EL (cell line): ENCODE measurements at regions not wholly inside any gene's neighbourhood (a gene's known extent, or its start where the extent isn't known, plus 50 kb on each side); places are given as distances from the start of the nearest gene placed in this dataset.

ENCODE experiments used
- DNase-seq: peaks from one replicate; pipeline ENCODE4 v3.0.0-alpha.2; 2016

DNA sequence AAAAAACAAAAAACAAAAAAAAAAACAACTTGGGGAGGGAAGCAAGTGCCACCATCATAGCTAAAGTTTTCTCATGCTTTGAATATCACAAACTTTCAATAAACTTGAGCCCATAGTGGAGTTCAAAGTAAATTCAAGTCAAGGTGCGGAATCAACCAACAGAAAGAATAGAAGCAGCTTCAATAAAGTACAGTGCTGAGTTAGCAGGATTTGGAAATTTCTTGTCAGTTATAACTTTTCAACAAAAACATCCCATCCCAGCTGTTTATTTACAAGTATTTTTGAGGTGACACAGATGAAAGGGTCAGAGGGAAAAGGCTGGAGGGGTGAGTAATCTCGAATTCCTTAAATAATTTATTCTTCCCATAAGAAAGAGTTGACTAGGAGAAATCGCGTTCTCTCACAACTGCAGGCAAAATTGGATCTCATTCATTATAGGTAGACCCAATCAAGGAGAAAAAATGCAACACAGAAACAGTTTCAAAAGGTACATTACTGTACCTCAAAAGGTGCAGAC lies 477.4 kb upstream of the RASGRP1 start:
- DNase-seq, result peak; percentile 26

DNA sequence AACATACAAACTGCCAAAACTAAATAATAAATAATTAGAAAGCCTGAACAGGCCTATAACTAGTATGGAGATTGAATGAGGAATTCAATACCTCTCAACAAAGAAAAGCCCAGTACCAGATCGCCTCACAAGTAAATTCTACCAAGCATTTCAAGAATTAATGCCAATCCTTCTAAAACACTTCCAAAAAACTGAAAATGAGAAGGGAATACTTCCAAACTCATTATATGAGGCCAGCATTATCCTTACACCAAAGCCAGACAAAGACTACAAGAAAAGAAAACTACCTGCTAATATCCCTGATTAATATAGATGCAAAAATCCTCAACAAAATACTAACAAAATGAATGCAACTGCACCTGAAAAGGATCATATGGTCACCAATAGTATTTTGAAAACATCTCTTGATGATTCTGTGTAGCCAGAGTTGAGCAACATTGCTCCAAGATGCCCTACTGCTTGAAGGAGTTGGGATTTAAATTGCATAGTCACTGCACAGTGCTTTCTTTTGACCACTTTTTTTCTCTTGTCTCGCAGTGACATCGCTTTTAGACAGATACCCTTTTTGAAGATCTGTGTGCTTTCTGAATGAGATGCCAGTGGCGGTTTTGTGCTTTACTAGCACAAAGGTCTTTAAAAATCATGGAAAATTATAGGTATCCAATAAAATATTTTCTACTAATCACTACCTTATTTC lies 487.2 kb upstream of the RASGRP1 start:
- DNase-seq, result no peak

DNA sequence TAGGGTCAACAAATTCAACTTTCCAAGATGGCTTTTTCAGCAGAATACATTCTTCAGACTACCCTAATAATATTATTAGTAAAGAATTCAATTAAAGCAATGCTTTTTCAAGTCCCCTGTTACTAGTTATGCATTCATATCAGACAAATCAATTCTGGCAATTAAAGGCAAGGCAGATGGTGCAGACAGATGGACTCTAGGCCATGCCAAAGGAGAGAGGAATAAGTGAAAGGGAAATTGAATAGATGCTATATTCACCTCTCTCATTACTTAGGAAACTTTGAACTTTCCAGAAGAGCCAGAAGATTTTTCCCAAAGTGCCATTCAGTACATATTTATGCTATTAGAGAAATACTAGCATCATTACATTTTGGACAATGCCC lies 487.7 kb upstream of the RASGRP1 start:
- no peak for DNase-seq

DNA sequence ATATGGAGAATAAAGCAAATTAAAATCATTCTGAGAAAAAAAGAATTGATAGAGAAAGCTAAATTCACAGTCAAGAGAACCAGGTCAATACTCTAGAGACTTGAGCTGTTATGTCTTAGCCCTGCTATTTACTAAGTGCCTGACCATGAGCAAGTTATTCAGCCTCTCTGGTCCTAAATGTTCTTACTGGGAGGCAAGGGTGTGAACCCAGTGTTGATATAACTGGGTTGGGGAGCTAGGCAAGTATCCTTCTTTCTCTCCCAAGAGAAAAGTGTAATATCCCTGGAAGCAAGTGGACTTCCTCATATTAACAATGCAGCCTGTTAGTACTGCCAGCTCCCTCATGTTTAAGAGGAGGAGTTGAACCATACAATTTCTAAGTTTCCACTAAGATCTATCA lies 488.9 kb upstream of the RASGRP1 start:
- DNase-seq, result no peak

DNA sequence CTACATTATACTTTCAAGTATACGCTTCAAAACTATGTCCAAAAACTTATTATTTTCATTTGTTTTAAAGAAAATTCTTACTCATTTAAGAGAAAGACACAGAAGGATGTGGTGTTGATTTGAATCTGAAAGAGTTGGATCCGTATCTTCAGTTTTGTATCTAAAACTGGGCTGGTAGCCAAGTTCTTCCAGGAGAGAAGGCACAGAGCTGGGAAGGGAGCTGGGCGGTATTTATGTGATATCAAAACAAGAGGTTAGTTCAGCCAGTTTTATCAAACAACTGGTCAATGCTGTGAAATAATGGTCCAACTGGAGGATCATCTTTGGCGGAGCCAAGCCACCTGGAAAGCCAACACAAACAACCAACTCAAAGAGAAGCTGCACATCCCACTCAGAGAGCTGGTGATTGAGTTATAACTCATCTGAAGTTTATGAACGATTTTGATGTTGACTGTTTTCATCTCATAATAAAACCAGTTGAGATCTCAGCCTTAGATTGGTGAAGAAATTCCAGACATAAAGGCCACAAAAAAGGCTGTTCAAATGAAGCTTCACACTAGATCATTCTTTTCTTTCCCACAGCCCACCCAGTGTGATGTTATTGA lies 489.6 kb upstream of the RASGRP1 start:
- no peak for DNase-seq

DNA sequence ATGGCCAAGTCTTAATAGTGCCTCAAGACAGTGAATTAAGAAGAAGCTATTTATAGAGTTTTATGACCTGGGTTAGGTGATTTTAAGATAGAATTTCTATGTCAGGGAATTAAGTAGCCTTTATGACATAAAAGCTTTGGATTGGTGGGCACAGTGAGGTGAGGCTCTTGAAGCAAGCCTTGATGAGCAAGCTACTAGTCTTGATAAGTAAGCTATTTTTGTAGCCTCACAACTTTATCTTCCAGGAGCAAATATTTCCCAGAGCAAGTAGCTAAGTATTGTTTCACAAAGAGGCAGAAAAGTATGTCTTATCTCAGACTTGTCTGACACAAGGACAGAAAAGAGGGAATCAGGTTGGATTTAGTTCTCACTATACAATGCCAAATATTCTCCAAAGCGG lies 491.7 kb upstream of the RASGRP1 start:
- DNase-seq, result no peak

DNA sequence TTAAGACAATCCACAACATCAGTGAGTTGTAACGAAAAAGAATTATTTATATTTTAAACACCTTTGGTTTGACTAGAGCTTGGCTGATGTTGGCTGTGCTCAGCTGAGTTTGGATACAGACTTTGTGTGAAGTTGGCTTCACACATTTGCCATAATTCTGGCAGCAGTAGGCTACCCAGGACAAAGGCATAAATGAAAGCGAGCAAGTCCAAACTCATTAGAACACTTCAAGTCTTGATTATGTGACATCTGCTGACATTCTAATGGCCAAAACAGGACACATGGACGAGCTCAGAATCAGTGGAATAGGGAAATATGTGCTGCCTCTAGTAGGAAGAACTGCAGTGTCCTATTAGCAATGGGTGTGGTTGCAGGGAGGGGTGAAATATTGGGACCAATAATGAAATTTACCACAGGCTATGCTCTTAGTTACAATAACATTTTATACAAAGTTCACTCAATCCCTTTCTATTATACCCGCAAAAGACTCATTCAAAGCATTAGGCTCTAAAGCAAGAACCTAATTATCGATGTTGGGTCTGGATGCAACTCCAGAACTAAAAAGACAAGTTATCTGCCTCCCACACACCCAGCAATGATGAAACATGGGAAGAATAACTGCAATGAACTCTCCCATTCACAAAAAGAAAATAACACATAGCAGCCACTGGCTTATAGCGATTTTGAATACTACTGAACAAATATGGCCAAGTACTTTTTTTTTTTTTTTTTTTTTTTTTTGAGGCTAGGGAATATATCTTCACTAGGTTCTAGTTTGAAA lies 493.9 kb upstream of the RASGRP1 start:
- DNase-seq, result no peak

DNA sequence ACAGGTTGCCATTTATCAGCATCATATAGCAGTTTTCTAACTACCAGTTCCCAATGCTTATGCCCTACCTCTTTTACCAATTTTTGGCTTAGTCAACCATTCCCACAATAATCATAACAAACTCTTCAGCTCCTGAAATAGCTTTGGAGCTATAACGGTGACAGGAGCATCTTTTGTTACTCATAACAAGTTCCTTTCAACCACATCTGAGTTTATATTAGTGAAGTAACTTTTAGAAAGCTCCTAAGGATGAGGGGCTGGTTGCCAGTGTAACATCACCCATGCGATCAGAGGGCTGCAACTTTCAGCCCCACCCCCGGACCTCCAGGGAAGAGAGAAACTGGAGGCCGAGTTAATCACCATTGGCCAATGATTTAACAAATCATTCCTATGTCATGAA lies 495.3 kb upstream of the RASGRP1 start:
- no peak for DNase-seq

DNA sequence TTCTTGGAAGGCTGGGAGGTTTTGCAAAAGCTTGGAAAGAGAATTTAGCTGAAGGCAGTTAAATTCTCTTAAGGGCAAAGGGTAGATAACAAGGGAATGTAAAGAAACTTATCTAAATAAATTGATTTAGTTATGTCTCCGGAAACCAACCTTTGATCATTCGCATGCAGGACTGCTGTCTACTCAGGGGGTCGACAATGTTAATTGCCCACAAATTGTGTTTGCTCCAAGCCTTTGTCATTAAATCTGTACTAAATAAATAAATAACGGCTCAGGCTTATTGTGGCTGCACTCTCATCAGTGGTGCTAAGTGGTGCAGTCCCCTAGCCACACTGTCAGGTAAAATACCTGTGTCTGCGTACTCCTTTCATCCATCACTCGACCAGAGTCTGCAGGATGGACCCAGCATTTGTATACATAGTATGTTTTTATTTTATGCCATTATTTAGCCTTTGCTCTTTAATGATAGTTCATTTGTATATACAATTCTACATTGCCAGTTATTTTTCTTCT lies 497.4 kb upstream of the RASGRP1 start:
- DNase-seq, result no peak

DNA sequence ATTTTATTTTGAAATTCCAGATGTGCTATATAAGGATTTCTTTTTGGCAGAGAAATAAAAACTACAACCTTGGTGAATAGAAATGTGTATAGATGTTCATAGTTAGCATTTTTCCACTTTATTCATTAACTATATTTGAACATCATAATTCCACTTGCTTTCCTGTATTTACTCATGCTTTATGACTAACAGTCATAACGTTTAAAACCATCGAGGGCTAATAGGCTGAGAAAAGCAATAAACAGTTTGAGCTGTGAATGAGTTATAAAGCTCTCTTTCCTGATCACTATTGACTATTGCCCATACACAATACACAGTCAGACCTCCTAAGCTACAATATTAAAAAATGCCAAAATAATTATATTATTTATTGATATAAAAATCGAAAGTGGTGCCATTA lies 502.1 kb upstream of the RASGRP1 start:
- no peak for DNase-seq

DNA sequence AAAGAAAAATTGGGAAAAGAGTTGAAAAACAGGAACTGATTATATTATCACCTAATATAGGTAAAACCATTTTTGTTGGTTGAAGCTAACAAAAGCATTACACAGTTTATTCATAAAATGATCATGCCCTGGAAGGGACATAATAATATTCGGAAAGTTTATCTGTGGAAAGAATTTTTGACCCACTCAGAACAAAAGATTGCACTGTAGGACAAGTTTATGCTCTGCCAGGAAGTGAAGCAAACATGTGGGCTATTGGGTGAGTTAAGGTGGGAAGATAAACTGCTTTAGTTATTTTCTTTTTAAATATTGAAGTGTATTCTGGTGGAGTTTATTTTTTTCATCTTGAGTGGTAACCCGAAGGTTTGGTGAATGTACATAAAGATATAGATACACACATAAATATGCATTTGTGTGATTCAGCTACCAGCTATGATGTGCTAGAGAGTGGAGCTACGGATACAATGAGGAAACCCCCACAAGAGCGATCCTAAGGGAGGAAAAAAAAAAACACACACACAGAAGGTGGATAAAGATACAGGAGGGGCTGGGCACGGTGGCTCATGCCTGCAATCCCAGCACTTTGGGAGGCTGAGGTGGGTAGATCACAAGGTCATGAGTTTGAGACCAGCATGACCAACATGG lies 506.4 kb upstream of the THBS1 start:
- no peak for DNase-seq

DNA sequence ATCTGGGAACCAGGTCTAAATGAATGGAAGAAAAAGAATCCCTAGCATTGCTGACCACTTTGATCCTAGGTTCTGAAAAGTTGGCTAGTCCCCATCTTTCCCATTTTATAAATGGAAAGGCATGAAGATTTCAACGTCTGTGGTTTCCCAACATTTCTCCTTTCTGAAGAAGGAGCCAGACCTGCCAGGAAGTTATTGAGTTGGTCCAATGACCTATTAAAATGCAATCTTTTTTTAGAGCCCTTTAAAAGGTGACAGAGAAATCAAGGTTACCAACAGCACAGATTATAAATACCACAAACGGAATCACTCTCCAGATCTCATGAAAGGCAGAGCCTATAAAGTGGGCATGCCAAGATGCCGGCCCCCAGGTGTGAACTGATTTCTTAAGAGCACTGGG lies 505.6 kb upstream of the THBS1 start:
- DNase-seq, result peak; percentile 15

DNA sequence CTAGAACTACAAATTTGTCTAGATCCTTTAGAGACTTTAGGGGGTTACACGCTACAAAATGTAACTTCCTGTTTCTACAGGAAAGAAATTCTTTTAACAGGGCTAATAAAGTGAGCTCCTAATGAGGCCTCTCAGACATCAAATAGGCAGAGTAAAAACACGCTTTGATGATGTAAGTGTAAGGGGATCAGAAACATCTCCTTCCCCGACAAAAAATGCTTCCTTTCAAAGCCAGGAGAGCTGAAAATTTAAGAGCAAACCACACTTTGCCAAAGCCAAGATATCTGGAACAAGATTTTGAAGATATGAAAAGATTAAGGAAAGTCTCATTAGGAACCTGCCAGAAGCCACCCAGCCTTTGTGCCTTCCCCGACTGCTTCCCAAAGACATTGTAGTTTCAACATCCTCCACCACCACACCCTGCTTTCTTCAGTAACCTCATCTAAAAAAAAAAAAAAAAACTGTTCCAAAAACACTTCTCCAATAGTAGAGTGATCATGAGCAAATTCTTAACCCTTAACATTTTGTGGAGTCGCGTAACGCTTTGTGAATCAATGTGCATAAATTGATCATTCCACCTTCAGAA lies 505.0 kb upstream of the THBS1 start:
- DNase-seq, result peak; percentile 3

DNA sequence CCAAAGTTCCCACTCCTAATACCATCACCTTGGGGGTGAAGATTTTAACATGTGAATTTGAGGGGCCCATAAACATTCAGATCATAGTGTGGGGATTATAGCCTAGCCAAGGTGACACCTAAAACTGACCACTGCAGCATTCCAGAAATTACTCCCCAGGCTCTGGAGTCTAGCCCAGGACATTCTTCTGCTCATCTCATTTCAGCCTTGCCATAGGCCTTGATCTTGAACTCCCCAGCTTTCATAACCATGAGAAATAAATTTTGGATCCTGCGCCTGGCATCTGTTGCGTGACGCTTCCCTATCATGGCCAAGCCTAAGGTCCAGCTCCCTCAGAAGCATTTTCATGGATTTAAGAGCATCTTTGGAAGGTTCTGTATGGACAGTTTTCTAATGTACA lies 502.9 kb upstream of the THBS1 start:
- DNase-seq, result peak; percentile 50

DNA sequence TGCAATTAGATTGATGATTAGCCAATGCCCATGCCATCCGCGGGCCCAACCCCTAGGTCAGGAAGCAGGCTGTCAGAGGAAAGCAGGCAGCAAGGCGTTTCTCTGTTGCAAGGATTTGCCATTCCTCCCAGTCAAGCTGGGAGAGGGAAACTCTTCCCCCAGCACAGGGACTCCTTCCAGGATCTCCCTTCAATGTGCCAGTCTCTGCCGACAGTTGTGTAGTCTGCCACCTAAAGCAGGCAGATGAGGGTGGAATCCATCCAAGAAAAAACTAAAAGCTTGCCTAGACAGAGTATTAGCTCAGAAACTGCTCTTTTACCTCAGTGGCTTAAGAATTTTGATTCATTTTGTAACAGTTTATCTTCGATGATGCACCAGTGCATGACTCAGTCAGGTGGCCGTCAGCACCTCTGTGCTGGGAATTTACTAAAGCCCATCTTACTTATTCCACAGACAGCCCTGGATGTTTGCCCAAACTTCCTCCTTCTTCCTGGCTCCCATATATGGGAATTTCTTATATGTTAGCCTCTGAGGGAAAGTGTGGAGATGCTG lies 501.5 kb upstream of the THBS1 start:
- peak; percentile 80 for DNase-seq

DNA sequence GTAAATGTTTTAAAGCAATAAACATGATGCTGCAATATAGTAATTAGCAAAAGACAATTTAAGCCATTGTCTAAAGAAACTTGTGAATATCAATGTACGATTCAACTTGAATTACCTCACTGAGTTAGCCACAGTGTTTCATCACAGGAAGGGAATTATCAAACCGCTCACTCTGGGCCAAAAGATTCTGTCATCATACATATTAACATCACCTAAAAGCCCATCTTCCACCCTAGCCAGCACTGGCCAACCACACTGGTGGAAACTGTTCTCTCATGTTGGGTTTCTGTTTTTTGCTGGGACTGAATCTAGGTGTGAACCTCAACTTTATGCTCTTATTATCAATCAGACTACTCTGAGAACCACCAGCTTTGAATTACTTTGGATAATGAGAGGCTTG lies 497.7 kb upstream of the THBS1 start:
- no peak for DNase-seq

DNA sequence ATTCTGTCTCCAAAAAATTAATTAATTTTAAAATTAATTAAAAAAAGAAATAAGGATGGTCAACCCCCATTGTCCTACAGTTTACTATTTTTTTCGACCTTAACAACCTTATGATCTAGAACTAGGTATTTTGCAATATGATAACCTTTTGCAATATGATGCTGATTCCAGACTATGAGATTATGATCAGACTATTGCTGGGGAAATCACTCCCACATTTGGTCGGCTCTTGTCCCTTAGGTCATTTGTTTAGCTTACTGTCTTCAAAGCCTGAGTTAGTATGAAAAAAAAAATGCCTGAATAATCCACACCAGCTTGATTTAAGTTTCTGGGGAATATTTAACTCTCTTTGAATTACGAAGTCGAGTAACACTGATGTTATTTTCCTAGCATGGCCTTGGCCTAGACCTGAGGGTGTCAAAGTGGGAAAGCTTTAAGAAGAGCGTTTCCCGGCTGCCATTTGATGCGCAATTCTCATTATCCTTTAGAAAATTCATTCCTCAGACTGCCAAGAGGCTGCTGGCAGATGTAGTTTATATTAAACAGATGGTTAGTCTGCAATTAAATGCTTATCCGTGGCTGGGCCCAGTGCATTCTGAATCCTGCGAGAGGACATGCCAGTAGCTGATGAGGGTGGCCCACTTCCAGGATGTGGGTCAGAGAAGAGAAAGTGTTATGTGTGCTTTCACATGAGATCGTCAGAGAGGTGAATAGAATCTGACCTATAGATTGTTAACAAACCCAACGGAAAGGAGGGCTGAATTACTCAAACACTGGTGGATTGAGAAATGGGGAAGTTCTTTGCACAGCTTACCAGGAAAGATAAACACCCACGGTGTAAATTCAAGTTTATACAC lies 496.0 kb upstream of the THBS1 start:
- DNase-seq, result peak; percentile 46

DNA sequence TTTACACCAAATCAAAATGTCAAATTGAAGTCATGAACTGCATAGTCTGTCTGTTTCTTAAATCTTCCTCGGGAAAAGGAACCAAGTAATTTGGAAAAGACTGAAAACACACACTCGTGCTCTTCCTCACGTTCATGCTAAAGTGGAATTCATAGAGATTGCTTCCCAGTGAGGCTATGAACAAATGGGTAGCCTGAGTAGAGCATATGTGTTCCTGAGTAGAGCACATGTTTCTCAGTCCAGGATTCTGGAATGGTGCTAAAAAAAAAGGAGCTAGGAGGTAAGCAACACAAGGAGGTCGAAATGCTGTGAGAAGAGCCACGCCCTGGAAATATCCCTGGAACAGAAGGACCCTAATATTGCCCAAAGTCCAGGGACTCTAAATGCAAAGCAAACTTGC lies 494.2 kb upstream of the THBS1 start:
- no peak for DNase-seq

DNA sequence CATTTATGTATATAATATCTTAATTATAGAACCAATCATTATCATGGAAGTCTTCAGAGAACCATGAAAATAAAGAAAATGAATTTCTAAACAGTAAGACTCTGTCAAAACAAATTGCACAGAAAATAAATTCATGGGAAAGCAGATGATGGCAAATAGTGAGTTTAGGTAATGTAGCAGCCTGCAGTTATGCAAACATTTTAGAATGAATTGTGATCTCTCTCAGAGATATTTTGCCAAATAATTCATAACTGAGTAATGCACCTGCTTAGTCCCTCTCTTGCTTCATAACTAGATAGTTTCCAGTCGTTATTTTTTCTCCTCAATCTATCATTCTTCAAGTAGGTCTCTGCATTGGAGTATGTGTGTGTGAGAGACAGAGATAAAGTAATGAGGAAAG lies 492.7 kb upstream of the THBS1 start:
- no peak for DNase-seq

DNA sequence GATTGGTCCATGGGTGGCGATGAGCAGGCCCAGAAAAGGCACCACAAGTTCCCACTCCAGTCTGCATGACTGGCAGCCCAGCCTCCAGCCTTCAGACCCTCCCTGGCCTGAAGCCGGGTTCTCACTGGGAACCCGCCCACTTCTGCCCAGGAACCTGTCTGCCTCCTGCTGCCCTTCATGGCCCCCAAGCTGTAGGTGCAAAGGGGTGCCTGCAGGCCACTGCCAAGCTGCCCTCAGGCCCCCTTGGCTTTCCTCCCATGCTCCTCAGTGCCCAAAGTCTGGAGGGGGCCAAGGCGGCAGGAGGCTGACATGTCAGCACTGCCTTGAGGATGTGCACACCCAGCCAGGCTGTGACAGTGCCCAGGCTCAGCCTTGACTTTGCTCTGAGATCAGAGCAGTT lies 488.5 kb upstream of the THBS1 start:
- DNase-seq, result no peak

DNA sequence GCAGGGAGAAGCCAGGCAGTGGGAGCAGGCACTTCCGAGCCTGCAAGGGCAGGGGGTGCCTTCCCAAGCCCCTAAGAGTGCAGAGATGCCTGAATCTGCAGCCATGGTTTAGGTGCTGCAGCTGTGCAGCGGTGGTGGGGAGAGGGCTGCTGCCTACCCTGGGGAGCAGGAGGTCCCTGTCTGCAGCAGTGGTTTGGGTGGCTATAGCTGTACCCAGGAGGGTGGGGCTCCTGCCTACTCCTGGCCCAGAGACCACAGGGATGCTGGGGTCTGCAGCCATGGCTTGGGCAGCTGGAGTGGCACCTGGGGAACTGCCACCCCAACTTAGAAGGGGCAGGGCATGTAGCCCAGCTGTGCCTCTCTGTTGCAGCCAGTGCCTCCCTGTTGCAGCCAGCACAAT lies 488.1 kb upstream of the THBS1 start:
- no peak for DNase-seq

DNA sequence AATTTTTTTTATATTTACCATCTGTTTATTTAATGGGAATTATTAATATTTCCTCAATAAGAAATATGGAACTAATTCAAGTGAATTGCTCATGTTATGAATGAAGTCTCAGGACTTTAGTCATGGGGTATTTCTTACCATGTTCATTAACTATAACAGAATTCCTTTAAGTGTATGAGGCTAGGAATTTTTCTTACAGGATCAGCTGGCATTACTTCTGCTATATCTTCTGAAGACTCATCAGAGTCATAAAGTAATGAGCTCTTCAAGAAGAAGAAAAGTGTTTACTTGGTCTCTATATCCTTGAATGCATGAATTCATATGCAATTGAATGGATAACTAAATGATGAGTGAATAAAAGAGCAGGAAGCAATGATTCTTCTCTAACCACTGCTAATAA lies 486.8 kb upstream of the THBS1 start:
- no peak for DNase-seq
